Epithelial cell of esophagus (primary cell): ENCODE measurements at regions not wholly inside any gene's neighbourhood (a gene's known extent, or its start where the extent isn't known, plus 50 kb on each side); places are given as distances from the start of the nearest gene placed in this dataset.

Source experiments
- DNase-seq: peaks from one replicate; pipeline ENCODE4 v3.0.0; 2010; ENCODE audit warnings: low read depth
- H3K4me3 ChIP-seq: 2 replicates; pipeline ENCODE4 v1.5.1; 2011; ENCODE audit warnings: mild to moderate bottlenecking, low read length, control low read depth
- CTCF ChIP-seq: IDR thresholded peaks from 2 replicates; pipeline ENCODE4 v1.5.1; 2011; ENCODE audit warnings: low read depth, mild to moderate bottlenecking, low read length, control low read depth, inconsistent platforms; ENCODE audit not compliant: insufficient read depth; ENCODE audit errors: missing control alignments

DNA sequence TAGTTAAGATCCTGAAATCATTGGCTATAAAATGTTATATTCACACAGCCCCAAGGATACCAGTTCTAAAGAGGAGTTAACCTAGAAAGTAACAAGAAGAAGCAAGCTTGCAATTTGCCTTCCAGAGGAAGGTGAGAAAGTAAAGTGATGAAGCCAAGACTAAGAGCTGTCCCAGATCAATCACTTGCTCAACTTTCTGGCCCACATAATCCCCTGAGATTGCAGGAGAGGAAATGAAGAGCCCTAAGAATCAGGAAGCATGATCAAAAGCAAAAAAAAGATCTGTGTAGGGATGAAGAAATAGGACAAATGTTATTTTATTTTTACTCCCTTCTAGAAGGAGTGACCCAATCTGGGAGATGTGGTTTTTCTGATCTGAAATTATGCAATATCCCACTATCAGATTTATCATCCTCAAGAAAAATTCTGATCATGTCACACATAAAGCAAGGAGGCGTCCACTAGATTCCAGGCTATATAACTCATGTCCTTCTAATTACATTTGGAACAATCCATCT lies 180.3 kb upstream of the GUCY1A2 start:
- no peak for TF ChIP-seq CTCF
- no peak overlapping the region for H3K4me3 ChIP-seq
- no peak for DNase-seq

DNA sequence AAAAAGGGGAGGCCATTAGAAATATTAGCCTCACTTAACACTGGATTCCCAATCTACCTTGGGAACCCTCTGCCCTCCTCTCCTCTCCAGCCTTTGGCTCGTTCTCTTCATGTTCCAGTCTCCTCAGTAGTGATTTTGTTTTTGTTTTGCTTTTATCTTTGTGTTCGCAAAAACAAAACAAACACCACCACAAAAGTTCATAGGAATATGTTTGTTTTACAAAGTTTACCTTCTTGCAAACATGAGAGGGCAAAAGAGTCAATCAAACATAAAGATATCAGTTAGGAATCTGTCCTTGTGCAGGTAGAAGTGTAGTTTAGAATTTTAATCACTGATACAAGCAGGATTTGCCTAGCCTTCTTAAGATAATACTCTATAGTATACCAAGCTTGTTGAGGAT lies 179.7 kb upstream of the GUCY1A2 start:
- DNase-seq, result no peak
- TF ChIP-seq CTCF, result no peak
- no peak overlapping the region for H3K4me3 ChIP-seq

GRCh38 chr11:107196732-107197131 lies 178.5 kb upstream of the GUCY1A2 start:
- no peak for TF ChIP-seq CTCF

GRCh38 chr11:107184986-107185385 lies 166.7 kb upstream of the GUCY1A2 start:
- TF ChIP-seq CTCF, result no peak
- no peak overlapping the region for H3K4me3 ChIP-seq
- DNase-seq, result no peak

More at GRCh38 chr11:107196732-107197131, 178.5 kb upstream of the GUCY1A2 start:
- no peak overlapping the region for H3K4me3 ChIP-seq
- no peak for DNase-seq

DNA sequence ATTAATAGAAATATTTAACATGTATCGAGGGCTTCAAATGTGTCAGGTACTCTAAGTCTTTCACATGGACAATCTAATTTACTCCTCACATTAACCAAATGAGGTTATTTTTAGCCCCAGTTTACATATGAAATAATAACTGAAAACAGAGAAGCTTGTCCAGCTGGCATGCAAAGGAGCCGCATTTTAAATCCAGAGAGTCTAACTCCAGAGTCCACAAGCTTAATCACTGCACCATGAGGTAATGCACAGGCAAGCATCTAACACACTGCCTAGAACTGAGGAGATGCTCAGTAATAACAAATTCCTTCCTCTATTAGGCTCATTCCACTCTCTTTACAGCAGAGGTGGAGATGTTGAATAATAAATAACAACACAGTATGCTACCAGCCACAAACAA lies 165.7 kb upstream of the GUCY1A2 start:
- no peak for TF ChIP-seq CTCF
- H3K4me3 ChIP-seq, result no peak overlapping the region
- no peak for DNase-seq

GRCh38 chr11:107182978-107183377 lies 164.7 kb upstream of the GUCY1A2 start:
- DNase-seq, result peak; percentile 4
- TF ChIP-seq CTCF, result no peak
- H3K4me3 ChIP-seq, result no peak overlapping the region

GRCh38 chr11:107180236-107180635 lies 162.0 kb upstream of the GUCY1A2 start:
- no peak for DNase-seq
- no peak for TF ChIP-seq CTCF
- H3K4me3 ChIP-seq, result no peak overlapping the region
